C4-2B (cell line): ENCODE measurements at regions not wholly inside any gene's neighbourhood (a gene's known extent, or its start where the extent isn't known, plus 50 kb on each side); places are given as distances from the start of the nearest gene placed in this dataset.

Source experiments
- CTCF ChIP-seq: fragments of 450-650 bp; conservative IDR thresholded peaks from 2 replicates; pipeline ENCODE4 v1.5.1; 2017; ENCODE audit warnings: mild to moderate bottlenecking
- ZFX ChIP-seq: fragments of 450-650 bp; IDR thresholded peaks from 2 replicates; pipeline ENCODE4 v1.6.1; 2017

DNA sequence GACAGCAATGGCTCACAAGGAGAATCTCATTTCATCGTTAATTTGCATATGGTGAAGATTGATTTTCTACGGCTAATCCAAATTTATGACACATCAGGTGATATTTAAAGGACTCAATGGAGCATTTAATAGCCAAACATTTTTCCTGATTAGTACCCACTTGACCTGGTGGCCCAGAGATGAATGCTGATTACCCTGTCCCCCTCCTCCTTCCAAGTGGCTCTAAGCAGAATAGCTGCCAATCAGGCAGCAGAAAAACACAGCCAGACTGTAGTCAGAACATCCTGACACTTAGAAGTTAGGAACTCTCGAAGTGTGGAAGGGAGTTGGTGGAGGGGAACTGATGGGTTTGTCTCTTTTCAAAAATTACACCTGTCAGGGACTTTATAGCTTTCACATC, 302.5 kb downstream of the ZNF621 start:
- TF ChIP-seq CTCF (no peak), ZFX (no peak)
